SK-N-SH (cell line): ENCODE measurements at regions not wholly inside any gene's neighbourhood (a gene's known extent, or its start where the extent isn't known, plus 50 kb on each side); places are given as distances from the start of the nearest gene placed in this dataset.

ENCODE experiments used
- CTCF ChIA-PET: fragments of 300-600, 350-600 bp; formaldehyde crosslinking; extraction: SDS; loops from one replicate; lab custom pipeline; 2021; lab: Yijun Ruan, JAX
- POLR2A ChIA-PET: fragments of 350-600 bp; sonication (Branson Sonifier 250); formaldehyde crosslinking; extraction: SDS; loops from one replicate; lab custom pipeline; 2020; ENCODE audit warnings: antibody characterized with exemption, inconsistent platforms; lab: Yijun Ruan, JAX
- DNase-seq: peaks from one replicate; pipeline ENCODE4 v3.0.0; 2012
- H2AFZ ChIP-seq: fragments of 200-600 bp; sonication (generic); 2 replicates; pipeline ENCODE4 v1.8.1; 2016; ENCODE audit warnings: antibody characterized with exemption, mild to moderate bottlenecking, low read depth
- H3F3A ChIP-seq: fragments of 200-600 bp; sonication (generic); replicated peaks from 2 replicates; pipeline ENCODE3; 2016; ENCODE audit warnings: antibody characterized with exemption, mild to moderate bottlenecking; ENCODE audit not compliant: insufficient read depth
- H3K27ac ChIP-seq, 2 experiments: fragments of 200-500 bp in 1 of 2; fragments of 200-600 bp in 1 of 2; sonication (Bioruptor generic) in 1 of 2; sonication (generic), shearing (Covaris generic) in 1 of 2; 2 replicates each; pipeline versions ENCODE4 v1.5.1 to v1.6.1; 2014 to 2016; ENCODE audit warnings: low read depth in 2 of 2, inconsistent platforms in 1 of 2, low read length in 1 of 2, mild to moderate bottlenecking in 1 of 2, mixed read lengths in 1 of 2
- H3K27me3 ChIP-seq: fragments of 200-600 bp; sonication (generic), shearing (Covaris generic); 2 replicates; pipeline ENCODE4 v1.6.1; 2016; ENCODE audit warnings: mixed run types; ENCODE audit not compliant: insufficient read depth
- H3K36me3 ChIP-seq, 2 experiments: fragments of 200-500 bp in 1 of 2; fragments of 200-600 bp in 1 of 2; sonication (Bioruptor generic) in 1 of 2; sonication (generic) in 1 of 2; replicated peaks in 1 of 2; 2 replicates each; pipeline versions ENCODE3 to v1.5.1; 2014 to 2016; ENCODE audit warnings: low read length in 1 of 2, mild to moderate bottlenecking in 1 of 2; ENCODE audit not compliant: insufficient read depth in 2 of 2, control insufficient read depth in 1 of 2
- H3K4me1 ChIP-seq, 2 experiments: fragments of 200-500 bp in 1 of 2; fragments of 200-600 bp in 1 of 2; sonication (Bioruptor generic) in 1 of 2; sonication (generic), shearing (Covaris generic) in 1 of 2; 2 replicates each; pipeline versions ENCODE4 v1.5.1 to v1.6.1; 2014 to 2016; ENCODE audit warnings: low read depth in 1 of 2, low read length in 1 of 2, mixed run types in 1 of 2; ENCODE audit not compliant: insufficient read depth in 2 of 2, control insufficient read depth in 1 of 2
- H3K4me2 ChIP-seq: fragments of 200-600 bp; sonication (generic), shearing (Covaris generic); 2 replicates; pipeline ENCODE4 v1.6.1; 2017; ENCODE audit warnings: mixed run types
- H3K4me3 ChIP-seq, 2 experiments: fragments of 200-500 bp in 1 of 2; fragments of 200-600 bp in 1 of 2; sonication (Bioruptor generic) in 1 of 2; sonication (generic), shearing (Covaris generic) in 1 of 2; 2 replicates each; pipeline versions ENCODE4 v1.5.1 to v1.8.1; 2014 to 2016; ENCODE audit warnings: low read depth in 2 of 2, inconsistent platforms in 1 of 2, low read length in 1 of 2, mild to moderate bottlenecking in 1 of 2, mixed read lengths in 1 of 2, moderate library complexity in 1 of 2
- H3K79me2 ChIP-seq: fragments of 200-600 bp; sonication (generic); 2 replicates; pipeline ENCODE4 v1.8.1; 2017; ENCODE audit warnings: mild to moderate bottlenecking; ENCODE audit not compliant: insufficient read depth
- H3K9ac ChIP-seq: fragments of 200-600 bp; sonication (generic); 2 replicates; pipeline ENCODE4 v1.6.1; 2017; ENCODE audit warnings: mixed run types
- H3K9me2 ChIP-seq: fragments of 200-600 bp; sonication (generic); 2 replicates; pipeline ENCODE4 v1.6.1; 2017; ENCODE audit warnings: mixed run types
- H3K9me3 ChIP-seq: fragments of 200-600 bp; sonication (generic); 2 replicates; pipeline ENCODE4 v1.6.1; 2017; ENCODE audit warnings: mixed run types, mild to moderate bottlenecking, moderate library complexity
- H4K20me1 ChIP-seq: fragments of 200-600 bp; sonication (generic); 2 replicates; pipeline ENCODE4 v1.6.1; 2017; ENCODE audit warnings: mild to moderate bottlenecking, mixed run types; ENCODE audit not compliant: insufficient read depth
- EP300 ChIP-seq, 2 experiments: IDR thresholded peaks; 2 replicates each; pipeline versions ENCODE4 v1.4.0 to v1.6.1; 2012; ENCODE audit warnings: borderline replicate concordance in 1 of 2, low read depth in 1 of 2, low read length in 1 of 2
- FOXM1 ChIP-seq: IDR thresholded peaks from 2 replicates; pipeline ENCODE4 v1.4.0; 2012; ENCODE audit warnings: low read depth, mild to moderate bottlenecking
- GABPA ChIP-seq: IDR thresholded peaks from 2 replicates; pipeline ENCODE4 v1.4.0; 2012; ENCODE audit warnings: low read depth, mild to moderate bottlenecking
- GATA2 ChIP-seq: sonication (generic); formaldehyde crosslinking; IDR thresholded peaks from 2 replicates; pipeline ENCODE4 v1.5.0; 2020; ENCODE audit warnings: mild to moderate bottlenecking, missing genetic modification reagents
- NRF1 ChIP-seq: IDR thresholded peaks from 2 replicates; pipeline ENCODE4 v1.6.1; 2012; ENCODE audit warnings: low read depth, mild to moderate bottlenecking, low read length
- POLR2AphosphoS5 ChIP-seq: IDR thresholded peaks from 2 replicates; pipeline ENCODE4 v1.6.1; 2012; ENCODE audit warnings: low read depth, low read length
- RAD21 ChIP-seq: IDR thresholded peaks from 2 replicates; pipeline ENCODE4 v1.6.1; 2012; ENCODE audit warnings: mild to moderate bottlenecking, low read length
- RCOR1 ChIP-seq: fragments of 150-350 bp; IDR thresholded peaks from 2 replicates; pipeline ENCODE4 v1.6.1; 2017; ENCODE audit warnings: antibody characterized with exemption, low read length
- RFX5 ChIP-seq: IDR thresholded peaks from 2 replicates; pipeline ENCODE4 v1.6.1; 2012; ENCODE audit warnings: mild to moderate bottlenecking, improper control_type of control experiment, low read length
- SIN3A ChIP-seq: IDR thresholded peaks from 2 replicates; pipeline ENCODE4 v1.6.1; 2012; ENCODE audit warnings: low read depth, mild to moderate bottlenecking, low read length, moderate library complexity, borderline replicate concordance
- TCF12 ChIP-seq: IDR thresholded peaks from 2 replicates; pipeline ENCODE4 v1.4.0; 2012
- TEAD4 ChIP-seq: IDR thresholded peaks from 2 replicates; pipeline ENCODE4 v1.4.0; 2012; ENCODE audit warnings: mild to moderate bottlenecking, borderline replicate concordance; ENCODE audit not compliant: insufficient read depth
- USF1 ChIP-seq: IDR thresholded peaks from 2 replicates; pipeline ENCODE4 v1.4.0; 2012; ENCODE audit warnings: low read depth, borderline replicate concordance
- WGBS: methylation state at CpG from one replicate; pipeline ENCODE4 v1.1.6; 2017; ENCODE audit warnings: low lambda C conversion rate; 5-methylcytosine and 5-hydroxymethylcytosine counted together
- TF ChIP-seq, protein P1 (sequence below): fragments of 150-350 bp; IDR thresholded peaks from 2 replicates; pipeline ENCODE4 v1.6.1; 2017; ENCODE audit warnings: antibody characterized with exemption, low read length, low read depth, borderline replicate concordance
- TF ChIP-seq, protein P2 (sequence below): fragments of 200-600 bp; sonication (generic); IDR thresholded peaks from 2 replicates; pipeline ENCODE4 v1.6.1; 2017; ENCODE audit warnings: antibody characterized with exemption, mild to moderate bottlenecking, moderate library complexity
- TF ChIP-seq, protein P3 (sequence below): IDR thresholded peaks from 2 replicates; pipeline ENCODE4; 2012
- TF ChIP-seq, protein P4 (sequence below): IDR thresholded peaks from 2 replicates; pipeline ENCODE4 v1.6.1; 2012; ENCODE audit warnings: mild to moderate bottlenecking, low read depth, low read length, moderate library complexity
- TF ChIP-seq, protein P5 (sequence below): IDR thresholded peaks from 2 replicates; pipeline ENCODE4 v1.4.0; 2012; ENCODE audit warnings: low read depth

- H3K4me2 ChIP-seq, result no peak overlapping the region
- no peaks in the 10 kb centered on the region for H3K9me2 ChIP-seq
- WGBS, result 11% methylated on average over 1 of the region's 1 CpG
- H3K9ac ChIP-seq, result no peak overlapping the region
- H3K9me3 ChIP-seq, result no peaks in the 10 kb centered on the region
- CTCF ChIA-PET, result no interaction called here
- DNase-seq, result no peak
- H3F3A ChIP-seq, result no peaks in the 10 kb centered on the region
- POLR2A ChIA-PET, result no interaction called here
- no peaks in the 10 kb centered on the region for H3K36me3 ChIP-seq
- H2AFZ ChIP-seq, result no peak overlapping the region
- H4K20me1 ChIP-seq, result no peaks in the 10 kb centered on the region
- TF ChIP-seq USF1 (no peak), RCOR1 (no peak), RFX5 (no peak), TCF12 (no peak)
- TF ChIP-seq, protein P1, sequence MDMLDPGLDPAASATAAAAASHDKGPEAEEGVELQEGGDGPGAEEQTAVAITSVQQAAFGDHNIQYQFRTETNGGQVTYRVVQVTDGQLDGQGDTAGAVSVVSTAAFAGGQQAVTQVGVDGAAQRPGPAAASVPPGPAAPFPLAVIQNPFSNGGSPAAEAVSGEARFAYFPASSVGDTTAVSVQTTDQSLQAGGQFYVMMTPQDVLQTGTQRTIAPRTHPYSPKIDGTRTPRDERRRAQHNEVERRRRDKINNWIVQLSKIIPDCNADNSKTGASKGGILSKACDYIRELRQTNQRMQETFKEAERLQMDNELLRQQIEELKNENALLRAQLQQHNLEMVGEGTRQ, result no peak
- TF ChIP-seq, protein P2, sequence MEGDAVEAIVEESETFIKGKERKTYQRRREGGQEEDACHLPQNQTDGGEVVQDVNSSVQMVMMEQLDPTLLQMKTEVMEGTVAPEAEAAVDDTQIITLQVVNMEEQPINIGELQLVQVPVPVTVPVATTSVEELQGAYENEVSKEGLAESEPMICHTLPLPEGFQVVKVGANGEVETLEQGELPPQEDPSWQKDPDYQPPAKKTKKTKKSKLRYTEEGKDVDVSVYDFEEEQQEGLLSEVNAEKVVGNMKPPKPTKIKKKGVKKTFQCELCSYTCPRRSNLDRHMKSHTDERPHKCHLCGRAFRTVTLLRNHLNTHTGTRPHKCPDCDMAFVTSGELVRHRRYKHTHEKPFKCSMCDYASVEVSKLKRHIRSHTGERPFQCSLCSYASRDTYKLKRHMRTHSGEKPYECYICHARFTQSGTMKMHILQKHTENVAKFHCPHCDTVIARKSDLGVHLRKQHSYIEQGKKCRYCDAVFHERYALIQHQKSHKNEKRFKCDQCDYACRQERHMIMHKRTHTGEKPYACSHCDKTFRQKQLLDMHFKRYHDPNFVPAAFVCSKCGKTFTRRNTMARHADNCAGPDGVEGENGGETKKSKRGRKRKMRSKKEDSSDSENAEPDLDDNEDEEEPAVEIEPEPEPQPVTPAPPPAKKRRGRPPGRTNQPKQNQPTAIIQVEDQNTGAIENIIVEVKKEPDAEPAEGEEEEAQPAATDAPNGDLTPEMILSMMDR, result no peak
- TF ChIP-seq, all 33 proteins: peak for 0
- no peaks in the 10 kb centered on the region for H3K4me1 ChIP-seq
- no peak overlapping the region for H3K4me3 ChIP-seq
- no peak overlapping the region for H3K27ac ChIP-seq
- H3K79me2 ChIP-seq, result no peaks in the 10 kb centered on the region
- no peaks in the 10 kb centered on the region for H3K27me3 ChIP-seq
Measured at GRCh38 chr7:13235436-13235835, 548.0 kb downstream of the ARL4A start.

DNA sequence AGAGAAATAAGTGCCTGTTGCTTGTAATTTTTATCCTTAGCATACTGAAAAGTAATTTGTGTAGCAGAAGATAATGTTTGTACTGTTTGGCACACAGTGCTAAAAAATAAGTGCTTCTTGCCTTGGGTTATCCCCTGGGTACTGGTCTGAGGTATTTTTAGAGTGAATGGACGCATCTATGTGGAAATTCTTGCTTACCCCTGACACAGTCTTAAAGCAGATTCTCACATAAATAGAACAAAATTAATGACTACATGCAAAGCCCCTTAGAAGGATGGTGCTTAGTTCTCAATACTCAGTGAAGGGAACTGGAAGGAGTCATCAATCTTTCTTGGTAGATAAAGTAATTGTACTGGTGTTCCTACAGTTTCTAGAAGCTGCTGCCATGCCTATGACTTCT, 548.6 kb downstream of the ARL4A start:
- H4K20me1 ChIP-seq, result no peaks in the 10 kb centered on the region
- no peaks in the 10 kb centered on the region for H3K4me1 ChIP-seq
- no peaks in the 10 kb centered on the region for H3K27me3 ChIP-seq
- no peak overlapping the region for H3K4me2 ChIP-seq
- no peak overlapping the region for H3K9ac ChIP-seq
- no peak for DNase-seq
- no peaks in the 10 kb centered on the region for H3K9me3 ChIP-seq
- H3K4me3 ChIP-seq, result no peak overlapping the region
- TF ChIP-seq TCF12 (no peak), SIN3A (no peak), TEAD4 (no peak), GATA2 (CRISPR knock-in tag) (no peak), EP300 (IDR thresholded peaks at IDR 0.05; ENCODE audit: borderline replicate concordance in 1 of 2, low read depth in 1 of 2, low read length in 1 of 2) (no peak), RCOR1 (no peak), FOXM1 (no peak), POLR2AphosphoS5 (no peak), RAD21 (no peak), NRF1 (no peak), GABPA (no peak)
- TF ChIP-seq, protein P3, sequence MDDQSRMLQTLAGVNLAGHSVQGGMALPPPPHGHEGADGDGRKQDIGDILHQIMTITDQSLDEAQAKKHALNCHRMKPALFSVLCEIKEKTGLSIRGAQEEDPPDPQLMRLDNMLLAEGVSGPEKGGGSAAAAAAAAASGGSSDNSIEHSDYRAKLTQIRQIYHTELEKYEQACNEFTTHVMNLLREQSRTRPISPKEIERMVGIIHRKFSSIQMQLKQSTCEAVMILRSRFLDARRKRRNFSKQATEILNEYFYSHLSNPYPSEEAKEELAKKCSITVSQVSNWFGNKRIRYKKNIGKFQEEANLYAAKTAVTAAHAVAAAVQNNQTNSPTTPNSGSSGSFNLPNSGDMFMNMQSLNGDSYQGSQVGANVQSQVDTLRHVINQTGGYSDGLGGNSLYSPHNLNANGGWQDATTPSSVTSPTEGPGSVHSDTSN, result no peak
- TF ChIP-seq, protein P4, sequence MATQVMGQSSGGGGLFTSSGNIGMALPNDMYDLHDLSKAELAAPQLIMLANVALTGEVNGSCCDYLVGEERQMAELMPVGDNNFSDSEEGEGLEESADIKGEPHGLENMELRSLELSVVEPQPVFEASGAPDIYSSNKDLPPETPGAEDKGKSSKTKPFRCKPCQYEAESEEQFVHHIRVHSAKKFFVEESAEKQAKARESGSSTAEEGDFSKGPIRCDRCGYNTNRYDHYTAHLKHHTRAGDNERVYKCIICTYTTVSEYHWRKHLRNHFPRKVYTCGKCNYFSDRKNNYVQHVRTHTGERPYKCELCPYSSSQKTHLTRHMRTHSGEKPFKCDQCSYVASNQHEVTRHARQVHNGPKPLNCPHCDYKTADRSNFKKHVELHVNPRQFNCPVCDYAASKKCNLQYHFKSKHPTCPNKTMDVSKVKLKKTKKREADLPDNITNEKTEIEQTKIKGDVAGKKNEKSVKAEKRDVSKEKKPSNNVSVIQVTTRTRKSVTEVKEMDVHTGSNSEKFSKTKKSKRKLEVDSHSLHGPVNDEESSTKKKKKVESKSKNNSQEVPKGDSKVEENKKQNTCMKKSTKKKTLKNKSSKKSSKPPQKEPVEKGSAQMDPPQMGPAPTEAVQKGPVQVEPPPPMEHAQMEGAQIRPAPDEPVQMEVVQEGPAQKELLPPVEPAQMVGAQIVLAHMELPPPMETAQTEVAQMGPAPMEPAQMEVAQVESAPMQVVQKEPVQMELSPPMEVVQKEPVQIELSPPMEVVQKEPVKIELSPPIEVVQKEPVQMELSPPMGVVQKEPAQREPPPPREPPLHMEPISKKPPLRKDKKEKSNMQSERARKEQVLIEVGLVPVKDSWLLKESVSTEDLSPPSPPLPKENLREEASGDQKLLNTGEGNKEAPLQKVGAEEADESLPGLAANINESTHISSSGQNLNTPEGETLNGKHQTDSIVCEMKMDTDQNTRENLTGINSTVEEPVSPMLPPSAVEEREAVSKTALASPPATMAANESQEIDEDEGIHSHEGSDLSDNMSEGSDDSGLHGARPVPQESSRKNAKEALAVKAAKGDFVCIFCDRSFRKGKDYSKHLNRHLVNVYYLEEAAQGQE, result no peak
- TF ChIP-seq, protein P5, sequence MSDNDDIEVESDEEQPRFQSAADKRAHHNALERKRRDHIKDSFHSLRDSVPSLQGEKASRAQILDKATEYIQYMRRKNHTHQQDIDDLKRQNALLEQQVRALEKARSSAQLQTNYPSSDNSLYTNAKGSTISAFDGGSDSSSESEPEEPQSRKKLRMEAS, result no peak
- H2AFZ ChIP-seq, result no peak overlapping the region
- H3F3A ChIP-seq, result no peaks in the 10 kb centered on the region
- CTCF ChIA-PET, result no interaction called here
- 9% methylated on average over 1 of the region's 1 CpG for WGBS
- POLR2A ChIA-PET, result no interaction called here
- H3K36me3 ChIP-seq, result no peaks in the 10 kb centered on the region
- H3K27ac ChIP-seq, result no peak overlapping the region
- H3K9me2 ChIP-seq, result no peaks in the 10 kb centered on the region
- H3K79me2 ChIP-seq, result no peaks in the 10 kb centered on the region
